ENCODE measurements at regions not wholly inside any gene's neighbourhood (a gene's known extent, or its start where the extent isn't known, plus 50 kb on each side); places are given as distances from the start of the nearest gene placed in this dataset.

DNA sequence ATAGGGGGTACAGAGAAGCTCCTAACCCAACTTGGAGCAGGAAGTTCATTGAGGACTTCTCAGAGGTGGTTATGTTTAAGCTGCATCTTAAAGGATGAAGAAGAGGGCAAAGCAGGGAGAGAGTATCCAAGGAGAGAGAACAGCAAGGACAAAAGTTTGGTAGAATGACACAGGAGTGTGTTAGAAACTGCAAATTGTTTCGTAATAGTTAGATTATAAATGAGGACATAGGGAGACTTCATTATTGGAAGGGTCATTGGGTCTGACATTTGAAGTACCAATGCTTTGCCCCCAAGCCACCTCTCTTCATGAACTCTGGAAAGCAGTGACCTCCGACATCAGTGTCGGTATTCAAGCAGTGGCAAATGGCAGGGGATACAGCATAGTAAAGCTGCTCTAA is 209.6 kb upstream of the JUN start:
- WGBS, 2 donors (ENCODE audit: extremely low coverage in 2 of 2, insufficient read length in 2 of 2, insufficient replicate concordance in 1 of 2) = no CpG with 5 or more reads among the region's 3 CpGs
- H3K79me1 ChIP-seq (ENCODE audit: low read depth, low read length) = no peaks in the 10 kb centered on the region
- no peak overlapping the region for H2BK120ac ChIP-seq (ENCODE audit: low read depth, low read length)
- no peaks in the 10 kb centered on the region for H3K9me3 ChIP-seq (replicated peaks in 1 of 2; ENCODE audit: control insufficient read depth in 2 of 2, insufficient read depth in 1 of 2, low read depth in 1 of 2, low read length in 2 of 2)
- H3K9ac ChIP-seq (ENCODE audit: low read depth, low read length, poor library complexity) = no peak overlapping the region
- no peaks in the 10 kb centered on the region for H3K36me3 ChIP-seq (replicated peaks in 1 of 2; ENCODE audit: control insufficient read depth in 2 of 2, insufficient read depth in 2 of 2, low read length in 2 of 2)
- DNase-seq (ENCODE audit: low spot score) = no peak
- H3K23ac ChIP-seq (ENCODE audit: low read depth, low read length, poor library complexity) = no peak overlapping the region
- H3K4ac ChIP-seq (ENCODE audit: low read length) = no peak overlapping the region
- no peak overlapping the region for H3K4me3 ChIP-seq (ENCODE audit: low read length in 2 of 2)
- no peak overlapping the region for H4K91ac ChIP-seq (ENCODE audit: low read depth, low read length, poor library complexity)
- no peak overlapping the region for H3K27ac ChIP-seq (replicated peaks; ENCODE audit: low read length)
- H3K4me2 ChIP-seq (ENCODE audit: insufficient read depth, low read length, poor library complexity, severe bottlenecking) = no peak overlapping the region
- H3K14ac ChIP-seq (ENCODE audit: low read length) = no peak overlapping the region
- H4K8ac ChIP-seq (ENCODE audit: low read depth, low read length) = no peak overlapping the region
- H3K18ac ChIP-seq (ENCODE audit: low read length) = no peak overlapping the region
- H2BK15ac ChIP-seq (ENCODE audit: low read length) = no peak overlapping the region
- H3K27me3 ChIP-seq (ENCODE audit: control insufficient read depth in 3 of 3, insufficient read depth in 3 of 3, low read depth in 1 of 3, low read length in 3 of 3) = no peaks in the 10 kb centered on the region
- peaks cover 6 to 10% of the 10 kb centered on the region in 2 donors for H3K4me1 ChIP-seq (ENCODE audit: control insufficient read depth in 2 of 2, insufficient read depth in 1 of 2, low read depth in 1 of 2, low read length in 2 of 2)
- no peak overlapping the region for H2BK12ac ChIP-seq (ENCODE audit: low read length)
- H2AFZ ChIP-seq (ENCODE audit: low read length) = no peak overlapping the region
- no peak overlapping the region for H2BK5ac ChIP-seq (ENCODE audit: low read length)
- no peak overlapping the region for H2AK5ac ChIP-seq (ENCODE audit: low read depth, low read length)

DNA sequence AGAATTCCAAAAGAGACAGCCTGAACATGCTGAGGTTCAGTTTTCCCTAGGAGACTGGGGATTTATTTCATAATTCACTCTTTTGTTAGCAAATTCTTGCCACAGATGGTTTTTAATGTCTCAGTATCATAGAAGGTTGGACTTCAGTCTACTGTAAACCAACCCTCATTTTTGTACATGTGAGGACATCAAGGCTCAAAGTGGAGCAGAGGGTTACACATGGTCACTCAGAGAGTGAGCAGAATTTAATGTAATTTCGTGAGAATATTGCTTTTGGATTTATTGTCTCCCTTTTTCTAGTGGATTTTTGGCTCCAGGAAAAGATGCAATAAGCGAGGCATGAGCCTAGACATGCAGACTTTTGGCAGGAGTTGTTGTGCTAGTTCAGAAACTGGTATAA is 210.8 kb upstream of the JUN start:
- no peak overlapping the region for H3K23ac ChIP-seq (ENCODE audit: low read depth, low read length, poor library complexity)
- no peak overlapping the region for H3K4ac ChIP-seq (ENCODE audit: low read length)
- H4K8ac ChIP-seq (ENCODE audit: low read depth, low read length) = no peak overlapping the region
- H3K14ac ChIP-seq (ENCODE audit: low read length) = no peak overlapping the region
- H3K4me1 ChIP-seq (ENCODE audit: control insufficient read depth in 2 of 2, insufficient read depth in 1 of 2, low read depth in 1 of 2, low read length in 2 of 2) = peaks cover 6 to 10% of the 10 kb centered on the region in 2 donors
- no CpG with 5 or more reads among the region's 2 CpGs for WGBS, 2 donors (ENCODE audit: extremely low coverage in 2 of 2, insufficient read length in 2 of 2, insufficient replicate concordance in 1 of 2)
- no peak overlapping the region for H3K9ac ChIP-seq (ENCODE audit: low read depth, low read length, poor library complexity)
- no peaks in the 10 kb centered on the region for H3K36me3 ChIP-seq (replicated peaks in 1 of 2; ENCODE audit: control insufficient read depth in 2 of 2, insufficient read depth in 2 of 2, low read length in 2 of 2)
- H2BK5ac ChIP-seq (ENCODE audit: low read length) = no peak overlapping the region
- DNase-seq (ENCODE audit: low spot score) = no peak
- no peak overlapping the region for H2AFZ ChIP-seq (ENCODE audit: low read length)
- H2BK12ac ChIP-seq (ENCODE audit: low read length) = no peak overlapping the region
- no peak overlapping the region for H2BK15ac ChIP-seq (ENCODE audit: low read length)
- H3K4me3 ChIP-seq (ENCODE audit: low read length in 2 of 2) = no peak overlapping the region
- no peaks in the 10 kb centered on the region for H3K9me3 ChIP-seq (replicated peaks in 1 of 2; ENCODE audit: control insufficient read depth in 2 of 2, insufficient read depth in 1 of 2, low read depth in 1 of 2, low read length in 2 of 2)
- H3K4me2 ChIP-seq (ENCODE audit: insufficient read depth, low read length, poor library complexity, severe bottlenecking) = no peak overlapping the region
- no peak overlapping the region for H2BK120ac ChIP-seq (ENCODE audit: low read depth, low read length)
- H3K18ac ChIP-seq (ENCODE audit: low read length) = no peak overlapping the region
- H2AK5ac ChIP-seq (ENCODE audit: low read depth, low read length) = no peak overlapping the region
- H3K27me3 ChIP-seq (ENCODE audit: control insufficient read depth in 3 of 3, insufficient read depth in 3 of 3, low read depth in 1 of 3, low read length in 3 of 3) = no peaks in the 10 kb centered on the region
- H4K91ac ChIP-seq (ENCODE audit: low read depth, low read length, poor library complexity) = no peak overlapping the region
- H3K27ac ChIP-seq (replicated peaks; ENCODE audit: low read length) = no peak overlapping the region
- no peaks in the 10 kb centered on the region for H3K79me1 ChIP-seq (ENCODE audit: low read depth, low read length)

DNA sequence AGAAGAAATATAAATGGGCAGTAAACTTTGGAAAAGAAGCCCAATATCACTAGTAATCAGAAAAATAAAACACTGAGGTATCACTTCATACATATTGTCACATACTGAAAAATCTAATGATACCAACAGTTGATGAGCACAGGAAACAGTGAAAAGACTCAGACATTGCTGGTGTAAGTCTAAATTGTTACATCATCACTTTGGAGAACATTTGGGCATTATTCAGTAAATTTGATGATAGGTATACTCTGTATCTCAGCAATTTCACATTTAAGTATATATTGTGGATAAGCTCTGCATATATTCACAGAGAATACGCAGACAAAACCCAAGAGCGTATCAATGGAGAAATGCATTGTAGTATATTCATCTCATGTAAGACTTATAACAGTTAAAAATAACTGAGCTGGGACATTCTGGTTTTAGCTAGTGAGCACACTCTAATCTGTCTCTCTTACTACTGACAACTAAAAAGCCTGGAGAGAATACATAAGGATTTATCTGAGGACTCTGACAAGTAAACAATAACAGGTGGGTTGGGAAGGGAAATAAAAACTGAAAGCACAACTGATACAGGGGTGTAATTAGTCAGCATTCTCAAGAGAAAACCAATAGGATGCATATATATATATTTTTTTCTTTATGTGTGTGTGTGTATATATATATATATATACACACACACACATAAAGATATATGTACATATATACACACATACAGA is 212.7 kb upstream of the JUN start:
- no peak for DNase-seq (ENCODE audit: low spot score)
- WGBS, 2 donors (ENCODE audit: extremely low coverage in 2 of 2, insufficient read length in 2 of 2, insufficient replicate concordance in 1 of 2) = no CpG with 5 or more reads among the region's 2 CpGs
- H3K36me3 ChIP-seq (replicated peaks in 1 of 2; ENCODE audit: control insufficient read depth in 2 of 2, insufficient read depth in 2 of 2, low read length in 2 of 2) = no peaks in the 10 kb centered on the region
- H2BK5ac ChIP-seq (ENCODE audit: low read length) = no peak overlapping the region
- no peak overlapping the region for H3K4ac ChIP-seq (ENCODE audit: low read length)
- no peak overlapping the region for H2BK12ac ChIP-seq (ENCODE audit: low read length)
- H4K8ac ChIP-seq (ENCODE audit: low read depth, low read length) = no peak overlapping the region
- no peak overlapping the region for H3K9ac ChIP-seq (ENCODE audit: low read depth, low read length, poor library complexity)
- H3K27me3 ChIP-seq (ENCODE audit: control insufficient read depth in 3 of 3, insufficient read depth in 3 of 3, low read depth in 1 of 3, low read length in 3 of 3) = no peaks in the 10 kb centered on the region
- no peak overlapping the region for H2BK120ac ChIP-seq (ENCODE audit: low read depth, low read length)
- no peak overlapping the region for H3K14ac ChIP-seq (ENCODE audit: low read length)
- H2AK5ac ChIP-seq (ENCODE audit: low read depth, low read length) = no peak overlapping the region
- H3K27ac ChIP-seq (replicated peaks; ENCODE audit: low read length) = no peak overlapping the region
- H3K23ac ChIP-seq (ENCODE audit: low read depth, low read length, poor library complexity) = no peak overlapping the region
- H3K4me2 ChIP-seq (ENCODE audit: insufficient read depth, low read length, poor library complexity, severe bottlenecking) = no peak overlapping the region
- H3K9me3 ChIP-seq (replicated peaks in 1 of 2; ENCODE audit: control insufficient read depth in 2 of 2, insufficient read depth in 1 of 2, low read depth in 1 of 2, low read length in 2 of 2) = no peaks in the 10 kb centered on the region
- no peaks in the 10 kb centered on the region for H3K79me1 ChIP-seq (ENCODE audit: low read depth, low read length)
- no peak overlapping the region for H2BK15ac ChIP-seq (ENCODE audit: low read length)
- peaks cover 6 to 10% of the 10 kb centered on the region in 2 donors for H3K4me1 ChIP-seq (ENCODE audit: control insufficient read depth in 2 of 2, insufficient read depth in 1 of 2, low read depth in 1 of 2, low read length in 2 of 2)
- H2AFZ ChIP-seq (ENCODE audit: low read length) = no peak overlapping the region
- no peak overlapping the region for H3K18ac ChIP-seq (ENCODE audit: low read length)
- no peak overlapping the region for H3K4me3 ChIP-seq (ENCODE audit: low read length in 2 of 2)
- no peak overlapping the region for H4K91ac ChIP-seq (ENCODE audit: low read depth, low read length, poor library complexity)

DNA sequence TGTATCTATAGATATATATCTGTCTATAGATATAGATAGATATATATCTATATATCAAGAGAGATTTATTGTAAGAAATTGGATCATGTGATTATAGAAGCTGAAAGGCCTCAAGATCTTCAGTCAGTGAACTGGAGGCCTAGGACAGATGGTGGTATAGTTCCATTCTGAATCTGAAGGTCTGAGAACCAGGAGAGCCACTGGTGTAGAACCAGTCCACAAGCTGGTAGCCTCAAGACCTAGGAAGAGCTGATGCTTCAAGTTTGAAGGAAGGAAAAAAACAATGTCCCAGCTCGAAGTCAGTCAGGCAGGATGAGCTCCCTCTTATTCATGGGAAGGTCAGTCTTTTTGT is 213.2 kb upstream of the JUN start:
- Histone ChIP-seq H3K4me2 (ENCODE audit: insufficient read depth, low read length, poor library complexity, severe bottlenecking) (no peak overlapping the region), H3K23ac (ENCODE audit: low read depth, low read length, poor library complexity) (no peak overlapping the region), H3K9me3 (replicated peaks in 1 of 2; ENCODE audit: control insufficient read depth in 2 of 2, insufficient read depth in 1 of 2, low read depth in 1 of 2, low read length in 2 of 2) (no peaks in the 10 kb centered on the region), H2BK12ac (ENCODE audit: low read length) (no peak overlapping the region), H3K36me3 (replicated peaks in 1 of 2; ENCODE audit: control insufficient read depth in 2 of 2, insufficient read depth in 2 of 2, low read length in 2 of 2) (no peaks in the 10 kb centered on the region), H3K27ac (replicated peaks; ENCODE audit: low read length) (no peak overlapping the region), H3K9ac (ENCODE audit: low read depth, low read length, poor library complexity) (no peak overlapping the region), H2AFZ (ENCODE audit: low read length) (peak overlapping the region; percentile 28), H4K91ac (ENCODE audit: low read depth, low read length, poor library complexity) (no peak overlapping the region), H2BK15ac (ENCODE audit: low read length) (no peak overlapping the region), H3K27me3 (ENCODE audit: control insufficient read depth in 3 of 3, insufficient read depth in 3 of 3, low read depth in 1 of 3, low read length in 3 of 3) (no peaks in the 10 kb centered on the region), H2AK5ac (ENCODE audit: low read depth, low read length) (no peak overlapping the region), H3K4me3 (ENCODE audit: low read length in 2 of 2) (no peak overlapping the region), H3K18ac (ENCODE audit: low read length) (no peak overlapping the region), H2BK5ac (ENCODE audit: low read length) (no peak overlapping the region), H3K14ac (ENCODE audit: low read length) (no peak overlapping the region), H2BK120ac (ENCODE audit: low read depth, low read length) (no peak overlapping the region), H4K8ac (ENCODE audit: low read depth, low read length) (no peak overlapping the region), H3K79me1 (ENCODE audit: low read depth, low read length) (no peaks in the 10 kb centered on the region), H3K4ac (ENCODE audit: low read length) (no peak overlapping the region), H3K4me1 (ENCODE audit: control insufficient read depth in 2 of 2, insufficient read depth in 1 of 2, low read depth in 1 of 2, low read length in 2 of 2) (peaks cover 6 to 10% of the 10 kb centered on the region in 2 donors)
- WGBS, 2 donors (ENCODE audit: extremely low coverage in 2 of 2, insufficient read length in 2 of 2, insufficient replicate concordance in 1 of 2) = no CpG with 5 or more reads among the region's 1 CpG
- no peak for DNase-seq (ENCODE audit: low spot score)
